ENCODE measurements at regions not wholly inside any gene's neighbourhood (a gene's known extent, or its start where the extent isn't known, plus 50 kb on each side); places are given as distances from the start of the nearest gene placed in this dataset.

DNA sequence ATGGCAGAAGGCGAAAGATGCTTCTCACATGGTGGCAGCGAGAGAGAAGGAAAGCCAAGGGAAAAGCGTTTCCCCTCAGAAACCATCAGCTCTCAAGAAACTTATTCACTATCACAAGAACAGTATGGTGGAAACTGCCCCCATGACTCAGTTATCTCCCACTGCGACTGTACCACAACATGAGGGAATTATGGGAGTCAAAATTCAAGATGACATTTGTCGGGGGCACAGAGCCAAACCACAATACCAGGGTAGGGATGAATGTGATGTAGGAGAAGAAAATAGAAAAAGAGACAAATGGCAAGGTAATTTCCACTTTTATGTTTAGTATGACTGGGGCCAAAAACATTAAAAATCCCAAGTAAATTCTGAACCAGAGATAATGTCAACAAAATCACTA lies 216.8 kb downstream of the TRIM36 start:
- no peak for DNase-seq (ENCODE audit: low spot score)
- TF ChIP-seq SP1 (IDR thresholded peaks at IDR 0.05), result no peak
- TF ChIP-seq, protein P1, sequence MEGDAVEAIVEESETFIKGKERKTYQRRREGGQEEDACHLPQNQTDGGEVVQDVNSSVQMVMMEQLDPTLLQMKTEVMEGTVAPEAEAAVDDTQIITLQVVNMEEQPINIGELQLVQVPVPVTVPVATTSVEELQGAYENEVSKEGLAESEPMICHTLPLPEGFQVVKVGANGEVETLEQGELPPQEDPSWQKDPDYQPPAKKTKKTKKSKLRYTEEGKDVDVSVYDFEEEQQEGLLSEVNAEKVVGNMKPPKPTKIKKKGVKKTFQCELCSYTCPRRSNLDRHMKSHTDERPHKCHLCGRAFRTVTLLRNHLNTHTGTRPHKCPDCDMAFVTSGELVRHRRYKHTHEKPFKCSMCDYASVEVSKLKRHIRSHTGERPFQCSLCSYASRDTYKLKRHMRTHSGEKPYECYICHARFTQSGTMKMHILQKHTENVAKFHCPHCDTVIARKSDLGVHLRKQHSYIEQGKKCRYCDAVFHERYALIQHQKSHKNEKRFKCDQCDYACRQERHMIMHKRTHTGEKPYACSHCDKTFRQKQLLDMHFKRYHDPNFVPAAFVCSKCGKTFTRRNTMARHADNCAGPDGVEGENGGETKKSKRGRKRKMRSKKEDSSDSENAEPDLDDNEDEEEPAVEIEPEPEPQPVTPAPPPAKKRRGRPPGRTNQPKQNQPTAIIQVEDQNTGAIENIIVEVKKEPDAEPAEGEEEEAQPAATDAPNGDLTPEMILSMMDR (IDR thresholded peaks at IDR 0.05; ENCODE audit: low read depth, low read length, missing input control), result no peak
- no peak for TF ChIP-seq FOXA2 (IDR thresholded peaks at IDR 0.05)
- TF ChIP-seq RXRA (IDR thresholded peaks at IDR 0.05), result no peak
- TF ChIP-seq RAD21 (IDR thresholded peaks at IDR 0.05), result no peak
- TF ChIP-seq, protein P2, sequence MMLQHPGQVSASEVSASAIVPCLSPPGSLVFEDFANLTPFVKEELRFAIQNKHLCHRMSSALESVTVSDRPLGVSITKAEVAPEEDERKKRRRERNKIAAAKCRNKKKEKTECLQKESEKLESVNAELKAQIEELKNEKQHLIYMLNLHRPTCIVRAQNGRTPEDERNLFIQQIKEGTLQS (IDR thresholded peaks at IDR 0.05), result no peak
- TF ChIP-seq, protein P3, sequence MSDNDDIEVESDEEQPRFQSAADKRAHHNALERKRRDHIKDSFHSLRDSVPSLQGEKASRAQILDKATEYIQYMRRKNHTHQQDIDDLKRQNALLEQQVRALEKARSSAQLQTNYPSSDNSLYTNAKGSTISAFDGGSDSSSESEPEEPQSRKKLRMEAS (IDR thresholded peaks at IDR 0.05), result no peak
- no peak for TF ChIP-seq FOXA1 (IDR thresholded peaks at IDR 0.05)
- TF ChIP-seq ZBTB33 (IDR thresholded peaks at IDR 0.05), result no peak
- TF ChIP-seq, protein P4, sequence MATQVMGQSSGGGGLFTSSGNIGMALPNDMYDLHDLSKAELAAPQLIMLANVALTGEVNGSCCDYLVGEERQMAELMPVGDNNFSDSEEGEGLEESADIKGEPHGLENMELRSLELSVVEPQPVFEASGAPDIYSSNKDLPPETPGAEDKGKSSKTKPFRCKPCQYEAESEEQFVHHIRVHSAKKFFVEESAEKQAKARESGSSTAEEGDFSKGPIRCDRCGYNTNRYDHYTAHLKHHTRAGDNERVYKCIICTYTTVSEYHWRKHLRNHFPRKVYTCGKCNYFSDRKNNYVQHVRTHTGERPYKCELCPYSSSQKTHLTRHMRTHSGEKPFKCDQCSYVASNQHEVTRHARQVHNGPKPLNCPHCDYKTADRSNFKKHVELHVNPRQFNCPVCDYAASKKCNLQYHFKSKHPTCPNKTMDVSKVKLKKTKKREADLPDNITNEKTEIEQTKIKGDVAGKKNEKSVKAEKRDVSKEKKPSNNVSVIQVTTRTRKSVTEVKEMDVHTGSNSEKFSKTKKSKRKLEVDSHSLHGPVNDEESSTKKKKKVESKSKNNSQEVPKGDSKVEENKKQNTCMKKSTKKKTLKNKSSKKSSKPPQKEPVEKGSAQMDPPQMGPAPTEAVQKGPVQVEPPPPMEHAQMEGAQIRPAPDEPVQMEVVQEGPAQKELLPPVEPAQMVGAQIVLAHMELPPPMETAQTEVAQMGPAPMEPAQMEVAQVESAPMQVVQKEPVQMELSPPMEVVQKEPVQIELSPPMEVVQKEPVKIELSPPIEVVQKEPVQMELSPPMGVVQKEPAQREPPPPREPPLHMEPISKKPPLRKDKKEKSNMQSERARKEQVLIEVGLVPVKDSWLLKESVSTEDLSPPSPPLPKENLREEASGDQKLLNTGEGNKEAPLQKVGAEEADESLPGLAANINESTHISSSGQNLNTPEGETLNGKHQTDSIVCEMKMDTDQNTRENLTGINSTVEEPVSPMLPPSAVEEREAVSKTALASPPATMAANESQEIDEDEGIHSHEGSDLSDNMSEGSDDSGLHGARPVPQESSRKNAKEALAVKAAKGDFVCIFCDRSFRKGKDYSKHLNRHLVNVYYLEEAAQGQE (IDR thresholded peaks at IDR 0.05), result no peak
- TF ChIP-seq HNF4A (conservative IDR thresholded peaks at IDR 0.05), result no peak
- no peak for TF ChIP-seq HNF4G (IDR thresholded peaks at IDR 0.05)
- TF ChIP-seq JUND (IDR thresholded peaks at IDR 0.05), result no peak
- TF ChIP-seq GABPA (IDR thresholded peaks at IDR 0.05 in 1 of 2, conservative IDR thresholded peaks at IDR 0.05 in 1 of 2), result no peak
- TF ChIP-seq TAF1 (conservative IDR thresholded peaks at IDR 0.05), result no peak
- no peak for TF ChIP-seq NR2F2 (IDR thresholded peaks at IDR 0.05)
- no peak for TF ChIP-seq YY1 (IDR thresholded peaks at IDR 0.05)
- no peak for TF ChIP-seq EGR1 (IDR thresholded peaks at IDR 0.05; ENCODE audit: low read depth in 2 of 2)
- Histone ChIP-seq H3K27ac (ENCODE audit: low read depth in 1 of 2, low read length in 2 of 2) (no peak overlapping the region), H3K4me3 (ENCODE audit: low read depth in 1 of 3, low read length in 3 of 3) (no peak overlapping the region), H3K9ac (ENCODE audit: low read depth in 1 of 2, low read length in 2 of 2) (no peak overlapping the region), H3K27me3 (ENCODE audit: control insufficient read depth in 4 of 4, insufficient read depth in 4 of 4, low read length in 3 of 4) (no peaks in the 10 kb centered on the region), H3K9me3 (ENCODE audit: control insufficient read depth in 4 of 4, low read length in 3 of 4) (peaks cover 0 to 2% (median 0%) of the 10 kb centered on the region in 4 donors), H3K4me1 (ENCODE audit: control insufficient read depth in 4 of 4, insufficient read depth in 4 of 4, low read length in 3 of 4) (no peaks in the 10 kb centered on the region), H3K36me3 (ENCODE audit: control insufficient read depth in 4 of 4, insufficient read depth in 3 of 4, low read depth in 1 of 4, low read length in 3 of 4) (no peaks in the 10 kb centered on the region)
- 65% methylated on average over 5 of the region's 5 CpGs for WGBS

All from liver (tissue), 8 donors.